ENCODE measurements at regions not wholly inside any gene's neighbourhood (a gene's known extent, or its start where the extent isn't known, plus 50 kb on each side); places are given as distances from the start of the nearest gene placed in this dataset.
"Not testable (repeated sequence)": the region's sequence is repeated elsewhere in the genome, so short reads cannot be mapped to it uniquely, and the experiment has no call there.

GRCh38 chr1:199472018-199472417 is 555.5 kb upstream of the NR5A2 start:
- intact Hi-C loops (cut with micrococcal nuclease) = no loop called here
- Mint-ChIP-seq H3K4me1 (ENCODE audit: low read depth) (no peaks in the 10 kb centered on the region), H3K27ac (no peak overlapping the region)

GRCh38 chr1:199472978-199473377 is 554.5 kb upstream of the NR5A2 start:
- H3K27me3 Mint-ChIP-seq = no peaks in the 10 kb centered on the region
- H3K9me3 Mint-ChIP-seq = no peaks in the 10 kb centered on the region
- no peak overlapping the region for H3K27ac Mint-ChIP-seq
- no peaks in the 10 kb centered on the region for H3K4me1 Mint-ChIP-seq (ENCODE audit: low read depth)
- H3K4me3 Mint-ChIP-seq = no peak overlapping the region
- intact Hi-C loops (cut with micrococcal nuclease) = no loop called here
- no peaks in the 10 kb centered on the region for H3K36me3 Mint-ChIP-seq (ENCODE audit: low read depth)

More at GRCh38 chr1:199472018-199472417, 555.5 kb upstream of the NR5A2 start:
- H3K9me3 Mint-ChIP-seq = no peaks in the 10 kb centered on the region
- no peak overlapping the region for H3K4me3 Mint-ChIP-seq
- no peaks in the 10 kb centered on the region for H3K27me3 Mint-ChIP-seq
- H3K36me3 Mint-ChIP-seq (ENCODE audit: low read depth) = no peaks in the 10 kb centered on the region

- Mint-ChIP-seq H3K27ac (no peak overlapping the region), H3K27me3 (no peaks in the 10 kb centered on the region), H3K4me1 (ENCODE audit: low read depth) (no peaks in the 10 kb centered on the region), H3K4me3 (no peak overlapping the region), H3K36me3 (ENCODE audit: low read depth) (no peaks in the 10 kb centered on the region), H3K9me3 (no peaks in the 10 kb centered on the region)
- intact Hi-C loops (cut with micrococcal nuclease) = no loop called here
These were observed 552.8 kb upstream of the NR5A2 start for GRCh38 chr1:199474738-199475137.

- H3K36me3 Mint-ChIP-seq (ENCODE audit: low read depth) = no peaks in the 10 kb centered on the region
- intact Hi-C loops (cut with micrococcal nuclease) = no loop called here
- H3K9me3 Mint-ChIP-seq = peaks cover 5% of the 10 kb centered on the region
- H3K27ac Mint-ChIP-seq = no peak overlapping the region
- H3K4me1 Mint-ChIP-seq (ENCODE audit: low read depth) = no peaks in the 10 kb centered on the region
- no peaks in the 10 kb centered on the region for H3K27me3 Mint-ChIP-seq
- H3K4me3 Mint-ChIP-seq = no peak overlapping the region
These were observed 545.1 kb upstream of the NR5A2 start for GRCh38 chr1:199482426-199482825.

- H3K27me3 Mint-ChIP-seq = no peaks in the 10 kb centered on the region
- peaks cover 23% of the 10 kb centered on the region for H3K9me3 Mint-ChIP-seq
- H3K4me3 Mint-ChIP-seq = no peak overlapping the region
- intact Hi-C loops (cut with micrococcal nuclease) = no loop called here
- H3K4me1 Mint-ChIP-seq (ENCODE audit: low read depth) = no peaks in the 10 kb centered on the region
- H3K36me3 Mint-ChIP-seq (ENCODE audit: low read depth) = no peaks in the 10 kb centered on the region
- H3K27ac Mint-ChIP-seq = no peak overlapping the region
These were observed 537.9 kb upstream of the NR5A2 start for GRCh38 chr1:199489594-199489993.

- Mint-ChIP-seq H3K36me3 (ENCODE audit: low read depth) (no peaks in the 10 kb centered on the region), H3K27ac (no peak overlapping the region), H3K4me1 (ENCODE audit: low read depth) (no peaks in the 10 kb centered on the region), H3K4me3 (no peak overlapping the region), H3K27me3 (no peaks in the 10 kb centered on the region), H3K9me3 (peaks cover 35% of the 10 kb centered on the region)
- intact Hi-C loops (cut with micrococcal nuclease) = no loop called here
These were observed 536.6 kb upstream of the NR5A2 start for GRCh38 chr1:199490769-199491527.

GRCh38 chr1:199495432-199495831 is 532.1 kb upstream of the NR5A2 start:
- H3K4me3 Mint-ChIP-seq = no peak overlapping the region
- intact Hi-C loops (cut with micrococcal nuclease) = no loop called here
- H3K9me3 Mint-ChIP-seq = peaks cover 39% of the 10 kb centered on the region
- no peaks in the 10 kb centered on the region for H3K27me3 Mint-ChIP-seq
- H3K27ac Mint-ChIP-seq = no peak overlapping the region
- no peaks in the 10 kb centered on the region for H3K36me3 Mint-ChIP-seq (ENCODE audit: low read depth)
- no peaks in the 10 kb centered on the region for H3K4me1 Mint-ChIP-seq (ENCODE audit: low read depth)

GRCh38 chr1:199498802-199499201 is 528.7 kb upstream of the NR5A2 start:
- intact Hi-C loops (cut with micrococcal nuclease); H3K36me3 Mint-ChIP-seq (ENCODE audit: low read depth); H3K4me1 Mint-ChIP-seq (ENCODE audit: low read depth); H3K27me3 Mint-ChIP-seq; H3K4me3 Mint-ChIP-seq; H3K27ac Mint-ChIP-seq: not testable (repeated sequence)
- peaks cover 31% of the 10 kb centered on the region for H3K9me3 Mint-ChIP-seq

- H3K4me1 Mint-ChIP-seq (ENCODE audit: low read depth) = no peaks in the 10 kb centered on the region
These were observed 519.4 kb upstream of the NR5A2 start for GRCh38 chr1:199508072-199508471.

GRCh38 chr1:199508653-199509052 is 518.9 kb upstream of the NR5A2 start:
- no peaks in the 10 kb centered on the region for H3K27me3 Mint-ChIP-seq
- intact Hi-C loops (cut with micrococcal nuclease) = no loop called here
- H3K9me3 Mint-ChIP-seq = no peaks in the 10 kb centered on the region
- no peak overlapping the region for H3K27ac Mint-ChIP-seq
- H3K36me3 Mint-ChIP-seq (ENCODE audit: low read depth) = no peaks in the 10 kb centered on the region
- H3K4me3 Mint-ChIP-seq = no peak overlapping the region
- H3K4me1 Mint-ChIP-seq (ENCODE audit: low read depth) = no peaks in the 10 kb centered on the region

More at GRCh38 chr1:199508072-199508471, 519.4 kb upstream of the NR5A2 start:
- H3K27me3 Mint-ChIP-seq = no peaks in the 10 kb centered on the region
- H3K36me3 Mint-ChIP-seq (ENCODE audit: low read depth) = no peaks in the 10 kb centered on the region
- no peak overlapping the region for H3K4me3 Mint-ChIP-seq
- H3K9me3 Mint-ChIP-seq = no peaks in the 10 kb centered on the region
- H3K27ac Mint-ChIP-seq = no peak overlapping the region
- intact Hi-C loops (cut with micrococcal nuclease) = no loop called here

GRCh38 chr1:199509456-199509855 is 518.1 kb upstream of the NR5A2 start:
- Mint-ChIP-seq H3K9me3 (no peaks in the 10 kb centered on the region), H3K27me3 (no peaks in the 10 kb centered on the region), H3K36me3 (ENCODE audit: low read depth) (no peaks in the 10 kb centered on the region), H3K27ac (no peak overlapping the region), H3K4me3 (no peak overlapping the region), H3K4me1 (ENCODE audit: low read depth) (no peaks in the 10 kb centered on the region)
- intact Hi-C loops (cut with micrococcal nuclease) = no loop called here

GRCh38 chr1:199510314-199510713 is 517.2 kb upstream of the NR5A2 start:
- H3K9me3 Mint-ChIP-seq = no peaks in the 10 kb centered on the region
- intact Hi-C loops (cut with micrococcal nuclease) = no loop called here
- H3K36me3 Mint-ChIP-seq (ENCODE audit: low read depth) = no peaks in the 10 kb centered on the region
- no peak overlapping the region for H3K4me3 Mint-ChIP-seq
- no peak overlapping the region for H3K27ac Mint-ChIP-seq
- no peaks in the 10 kb centered on the region for H3K27me3 Mint-ChIP-seq
- H3K4me1 Mint-ChIP-seq (ENCODE audit: low read depth) = no peaks in the 10 kb centered on the region

GRCh38 chr1:199512037-199512710 is 515.3 kb upstream of the NR5A2 start:
- Mint-ChIP-seq H3K4me1 (ENCODE audit: low read depth) (no peaks in the 10 kb centered on the region), H3K9me3 (no peaks in the 10 kb centered on the region), H3K27me3 (no peaks in the 10 kb centered on the region), H3K27ac (no peak overlapping the region), H3K36me3 (ENCODE audit: low read depth) (no peaks in the 10 kb centered on the region), H3K4me3 (no peak overlapping the region)
- intact Hi-C loops (cut with micrococcal nuclease) = no loop called here

- no peaks in the 10 kb centered on the region for H3K9me3 Mint-ChIP-seq
- intact Hi-C loops (cut with micrococcal nuclease) = no loop called here
- no peaks in the 10 kb centered on the region for H3K36me3 Mint-ChIP-seq (ENCODE audit: low read depth)
- H3K27me3 Mint-ChIP-seq = no peaks in the 10 kb centered on the region
- H3K4me1 Mint-ChIP-seq (ENCODE audit: low read depth) = no peaks in the 10 kb centered on the region
- no peak overlapping the region for H3K27ac Mint-ChIP-seq
- no peak overlapping the region for H3K4me3 Mint-ChIP-seq
These were observed 512.2 kb upstream of the NR5A2 start for GRCh38 chr1:199515261-199515660.

GRCh38 chr1:199522338-199522737 is 505.2 kb upstream of the NR5A2 start:
- Mint-ChIP-seq H3K4me3 (no peak overlapping the region), H3K9me3 (no peaks in the 10 kb centered on the region), H3K27me3 (no peaks in the 10 kb centered on the region), H3K4me1 (ENCODE audit: low read depth) (no peaks in the 10 kb centered on the region), H3K36me3 (ENCODE audit: low read depth) (no peaks in the 10 kb centered on the region), H3K27ac (no peak overlapping the region)
- intact Hi-C loops (cut with micrococcal nuclease) = no loop called here
